ENCODE measurements at regions not wholly inside any gene's neighbourhood (a gene's known extent, or its start where the extent isn't known, plus 50 kb on each side); places are given as distances from the start of the nearest gene placed in this dataset.

GRCh38 chr11:13145461-13145860, 132.1 kb upstream of the BMAL1 start:
- TF ChIP-seq CTCF (IDR thresholded peaks at IDR 0.05 in 4 of 5, conservative IDR thresholded peaks at IDR 0.05 in 1 of 5) (no peak), POLR2A (IDR thresholded peaks at IDR 0.05) (no peak)
